ENCODE measurements at regions not wholly inside any gene's neighbourhood (a gene's known extent, or its start where the extent isn't known, plus 50 kb on each side); places are given as distances from the start of the nearest gene placed in this dataset.

DNA sequence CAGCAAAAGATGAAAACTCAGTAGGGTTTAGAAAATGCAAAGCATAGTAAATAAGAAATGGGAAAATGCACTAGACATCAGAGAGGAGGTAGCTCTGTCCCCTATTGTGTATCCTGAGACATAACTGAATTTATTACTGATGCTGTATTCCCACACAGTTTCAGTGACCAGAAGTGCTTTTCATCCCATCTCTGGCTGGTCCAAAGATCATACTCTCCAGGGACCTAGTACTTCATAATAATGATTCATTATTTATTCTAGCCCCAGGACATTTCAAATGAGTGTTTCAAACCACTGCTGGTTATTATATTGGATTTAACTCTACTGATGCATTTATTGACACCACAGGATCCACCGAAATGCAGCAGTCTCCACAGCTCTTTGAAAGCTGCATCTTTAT is 163.3 kb downstream of the PAWR start:
- Histone ChIP-seq H3K27me3 (ENCODE audit: control insufficient read depth, low read length) (no peaks in the 10 kb centered on the region), H3K4me1 (ENCODE audit: control insufficient read depth, low read length) (no peaks in the 10 kb centered on the region), H4K20me1 (ENCODE audit: control insufficient read depth, insufficient read depth, low read depth, low read length) (no peaks in the 10 kb centered on the region), H3K36me3 (ENCODE audit: control insufficient read depth, low read length) (no peaks in the 10 kb centered on the region), H3K79me2 (ENCODE audit: control insufficient read depth, low read length) (no peaks in the 10 kb centered on the region), H3K9me3 (ENCODE audit: control insufficient read depth, insufficient read depth, low read length) (no peaks in the 10 kb centered on the region), H3F3A (ENCODE audit: control insufficient read depth, insufficient read depth) (no peaks in the 10 kb centered on the region), H3K4me2 (ENCODE audit: low read length) (no peak overlapping the region), H3K4me3 (ENCODE audit: low read length) (no peak overlapping the region), H3K27ac (ENCODE audit: low read depth, low read length) (no peak overlapping the region), H3K9me2 (replicated peaks; ENCODE audit: control insufficient read depth, low read length) (no peaks in the 10 kb centered on the region)
- no peak for TF ChIP-seq EZH2phosphoT487 (IDR thresholded peaks at IDR 0.05; ENCODE audit: borderline replicate concordance, low read length)
- TF ChIP-seq, protein P1, sequence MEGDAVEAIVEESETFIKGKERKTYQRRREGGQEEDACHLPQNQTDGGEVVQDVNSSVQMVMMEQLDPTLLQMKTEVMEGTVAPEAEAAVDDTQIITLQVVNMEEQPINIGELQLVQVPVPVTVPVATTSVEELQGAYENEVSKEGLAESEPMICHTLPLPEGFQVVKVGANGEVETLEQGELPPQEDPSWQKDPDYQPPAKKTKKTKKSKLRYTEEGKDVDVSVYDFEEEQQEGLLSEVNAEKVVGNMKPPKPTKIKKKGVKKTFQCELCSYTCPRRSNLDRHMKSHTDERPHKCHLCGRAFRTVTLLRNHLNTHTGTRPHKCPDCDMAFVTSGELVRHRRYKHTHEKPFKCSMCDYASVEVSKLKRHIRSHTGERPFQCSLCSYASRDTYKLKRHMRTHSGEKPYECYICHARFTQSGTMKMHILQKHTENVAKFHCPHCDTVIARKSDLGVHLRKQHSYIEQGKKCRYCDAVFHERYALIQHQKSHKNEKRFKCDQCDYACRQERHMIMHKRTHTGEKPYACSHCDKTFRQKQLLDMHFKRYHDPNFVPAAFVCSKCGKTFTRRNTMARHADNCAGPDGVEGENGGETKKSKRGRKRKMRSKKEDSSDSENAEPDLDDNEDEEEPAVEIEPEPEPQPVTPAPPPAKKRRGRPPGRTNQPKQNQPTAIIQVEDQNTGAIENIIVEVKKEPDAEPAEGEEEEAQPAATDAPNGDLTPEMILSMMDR (IDR thresholded peaks at IDR 0.05; ENCODE audit: low read depth, low read length, poor library complexity, severe bottlenecking), result no peak

DNA sequence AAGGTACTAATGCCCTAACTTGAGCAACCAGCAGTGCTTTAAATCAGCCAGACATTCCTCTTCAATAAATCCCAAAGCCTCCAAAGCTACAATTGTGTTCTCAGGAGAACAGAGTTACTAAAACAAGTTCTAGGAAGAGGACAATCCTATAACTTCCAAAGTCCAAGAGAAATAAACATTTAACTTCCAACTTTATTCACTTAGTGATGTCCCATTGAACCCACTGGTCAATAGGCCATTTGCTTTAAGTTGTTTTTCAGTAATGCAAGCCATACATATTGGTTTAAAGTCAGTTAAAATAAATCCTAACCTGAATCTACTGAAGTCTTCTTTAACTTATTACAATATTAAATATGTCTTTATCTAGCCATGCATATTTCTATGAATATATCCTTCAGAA is 165.4 kb downstream of the PAWR start:
- Histone ChIP-seq H3K79me2 (ENCODE audit: control insufficient read depth, low read length) (no peaks in the 10 kb centered on the region), H3K36me3 (ENCODE audit: control insufficient read depth, low read length) (no peaks in the 10 kb centered on the region), H3K9me3 (ENCODE audit: control insufficient read depth, insufficient read depth, low read length) (no peaks in the 10 kb centered on the region), H3K9me2 (replicated peaks; ENCODE audit: control insufficient read depth, low read length) (no peaks in the 10 kb centered on the region), H3K27ac (ENCODE audit: low read depth, low read length) (no peak overlapping the region), H3F3A (ENCODE audit: control insufficient read depth, insufficient read depth) (no peaks in the 10 kb centered on the region), H3K27me3 (ENCODE audit: control insufficient read depth, low read length) (no peaks in the 10 kb centered on the region), H3K4me1 (ENCODE audit: control insufficient read depth, low read length) (no peaks in the 10 kb centered on the region), H3K4me2 (ENCODE audit: low read length) (no peak overlapping the region), H4K20me1 (ENCODE audit: control insufficient read depth, insufficient read depth, low read depth, low read length) (no peaks in the 10 kb centered on the region), H3K4me3 (ENCODE audit: low read length) (no peak overlapping the region)
- no peak for TF ChIP-seq EZH2phosphoT487 (IDR thresholded peaks at IDR 0.05; ENCODE audit: borderline replicate concordance, low read length)
- TF ChIP-seq, protein P1 (IDR thresholded peaks at IDR 0.05; ENCODE audit: low read depth, low read length, poor library complexity, severe bottlenecking), result no peak

DNA sequence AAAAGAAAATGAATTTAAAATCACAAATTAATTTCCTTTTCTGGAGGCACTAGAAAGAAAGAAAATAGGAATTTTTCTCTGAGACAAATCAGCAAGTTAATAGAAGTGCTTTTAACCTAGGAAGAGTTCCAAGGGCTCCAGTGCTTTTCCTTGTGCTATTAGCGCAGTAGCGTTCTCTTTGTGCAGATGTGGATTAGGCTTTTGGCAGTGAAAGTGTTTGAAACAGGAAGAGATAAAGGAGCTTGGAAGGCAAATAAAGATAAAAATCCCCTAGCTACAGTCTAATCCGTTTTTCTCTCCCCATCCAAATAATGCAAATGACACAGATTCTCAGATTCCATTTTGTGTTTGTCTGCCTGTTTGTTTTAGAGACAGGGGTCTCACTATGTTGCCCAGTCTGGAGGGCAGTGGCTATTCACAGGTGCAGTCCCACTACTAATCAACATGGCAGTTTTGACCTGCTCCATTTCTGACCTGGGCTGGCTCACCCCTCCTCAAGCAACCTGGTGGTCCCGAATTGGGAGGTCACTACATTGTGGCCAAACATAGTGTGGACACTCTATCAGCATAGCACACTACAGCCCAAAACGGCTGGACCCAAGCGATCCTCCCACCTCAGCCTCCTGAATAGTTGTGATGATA is 166.1 kb downstream of the PAWR start:
- Histone ChIP-seq H3K27me3 (ENCODE audit: control insufficient read depth, low read length) (no peaks in the 10 kb centered on the region), H3K4me3 (ENCODE audit: low read length) (no peak overlapping the region), H3K9me2 (replicated peaks; ENCODE audit: control insufficient read depth, low read length) (no peaks in the 10 kb centered on the region), H3K4me2 (ENCODE audit: low read length) (no peak overlapping the region), H3F3A (ENCODE audit: control insufficient read depth, insufficient read depth) (no peaks in the 10 kb centered on the region), H3K4me1 (ENCODE audit: control insufficient read depth, low read length) (no peaks in the 10 kb centered on the region), H4K20me1 (ENCODE audit: control insufficient read depth, insufficient read depth, low read depth, low read length) (no peaks in the 10 kb centered on the region), H3K9me3 (ENCODE audit: control insufficient read depth, insufficient read depth, low read length) (no peaks in the 10 kb centered on the region), H3K36me3 (ENCODE audit: control insufficient read depth, low read length) (no peaks in the 10 kb centered on the region), H3K79me2 (ENCODE audit: control insufficient read depth, low read length) (no peaks in the 10 kb centered on the region), H3K27ac (ENCODE audit: low read depth, low read length) (no peak overlapping the region)
- no peak for TF ChIP-seq EZH2phosphoT487 (IDR thresholded peaks at IDR 0.05; ENCODE audit: borderline replicate concordance, low read length)
- TF ChIP-seq, protein P1 (IDR thresholded peaks at IDR 0.05; ENCODE audit: low read depth, low read length, poor library complexity, severe bottlenecking), result no peak

All from DOHH2 (cell line).